Neural progenitor cell (in vitro differentiated cells): ENCODE measurements at regions not wholly inside any gene's neighbourhood (a gene's known extent, or its start where the extent isn't known, plus 50 kb on each side); places are given as distances from the start of the nearest gene placed in this dataset.
A peak's percentile ranks its signal among the peaks of the same experiment; 100 is the strongest.

ENCODE experiments used
- DNase-seq: peaks from one replicate; pipeline ENCODE4 v3.0.0-alpha.2; 2016; ENCODE audit warnings: low spot score
- H2AFZ ChIP-seq: fragments of 200-600 bp; sonication (generic); replicated peaks from 2 replicates; pipeline ENCODE4 v1.6.1; 2016; ENCODE audit warnings: antibody characterized with exemption
- H3F3A ChIP-seq: fragments of 200-600 bp; sonication (generic); 2 replicates; pipeline ENCODE4 v1.6.1; 2016; ENCODE audit warnings: antibody characterized with exemption, low read depth
- H3K27ac ChIP-seq: fragments of 200-600 bp; sonication (generic); 2 replicates; pipeline ENCODE4 v1.5.1; 2016; ENCODE audit warnings: mild to moderate bottlenecking
- H3K27me3 ChIP-seq: fragments of 200-600 bp; sonication (generic); 2 replicates; pipeline ENCODE4 v1.6.1; 2016; ENCODE audit warnings: mild to moderate bottlenecking, moderate library complexity
- H3K36me3 ChIP-seq: fragments of 200-600 bp; sonication (generic); 2 replicates; pipeline ENCODE4 v1.5.1; 2016
- H3K4me1 ChIP-seq: fragments of 200-600 bp; sonication (generic); 2 replicates; pipeline ENCODE4 v1.6.1; 2016; ENCODE audit warnings: mixed run types
- H3K4me2 ChIP-seq: fragments of 200-600 bp; sonication (generic); 2 replicates; pipeline ENCODE4 v1.6.1; 2016
- H3K4me3 ChIP-seq: fragments of 200-600 bp; sonication (generic); 2 replicates; pipeline ENCODE4 v1.5.1; 2016
- H3K79me2 ChIP-seq: fragments of 200-600 bp; sonication (generic); 2 replicates; pipeline ENCODE4 v1.6.1; 2016; ENCODE audit warnings: low read depth
- H3K9ac ChIP-seq: fragments of 200-600 bp; sonication (generic); 2 replicates; pipeline ENCODE4 v1.6.1; 2016
- H3K9me3 ChIP-seq: fragments of 200-600 bp; sonication (generic); 2 replicates; pipeline ENCODE4 v1.5.1; 2016; ENCODE audit warnings: low read depth
- H4K20me1 ChIP-seq: fragments of 200-600 bp; sonication (generic); 2 replicates; pipeline ENCODE4 v1.6.1; 2016; ENCODE audit warnings: low read depth
- H3K27ac Mint-ChIP-seq: 3 replicates; pipeline ENCODE4 v1.8.0; 2021; ENCODE audit warnings: mixed read lengths
- H3K27me3 Mint-ChIP-seq: 2 replicates; pipeline ENCODE4 v1.8.0; 2022; ENCODE audit warnings: low read depth, mild to moderate bottlenecking, inconsistent platforms, moderate library complexity, mixed read lengths; ENCODE audit not compliant: insufficient read depth
- H3K36me3 Mint-ChIP-seq: 3 replicates; pipeline ENCODE4 v1.8.0; 2021; ENCODE audit warnings: mixed read lengths
- H3K4me1 Mint-ChIP-seq: 3 replicates; pipeline ENCODE4 v1.8.0; 2021; ENCODE audit warnings: mixed read lengths
- H3K4me3 Mint-ChIP-seq: 3 replicates; pipeline ENCODE4 v1.8.0; 2021; ENCODE audit warnings: mild to moderate bottlenecking, moderate library complexity, mixed read lengths
- H3K9me3 Mint-ChIP-seq: 3 replicates; pipeline ENCODE4 v1.8.0; 2020; ENCODE audit warnings: mixed read lengths
- EZH2 ChIP-seq: fragments of 200-600 bp; sonication (generic); IDR thresholded peaks from 2 replicates; pipeline ENCODE4 v1.6.1; 2017; ENCODE audit warnings: antibody characterized with exemption, mild to moderate bottlenecking, moderate library complexity
- EZH2phosphoT487 ChIP-seq: fragments of 200-600 bp; sonication (generic); IDR thresholded peaks from 2 replicates; pipeline ENCODE4 v1.6.1; 2017; ENCODE audit warnings: antibody characterized with exemption
- TF ChIP-seq, protein P1 (sequence below): fragments of 200-600 bp; sonication (generic); IDR thresholded peaks from 2 replicates; pipeline ENCODE4 v1.5.1; 2017; ENCODE audit warnings: antibody characterized with exemption, mild to moderate bottlenecking

GRCh38 chr5:158084292-158084691, 225.3 kb upstream of the CLINT1 start:
- Mint-ChIP-seq H3K36me3 (no peaks in the 10 kb centered on the region), H3K27ac (no peak overlapping the region), H3K4me1 (peaks cover 3% of the 10 kb centered on the region), H3K9me3 (no peaks in the 10 kb centered on the region), H3K4me3 (no peak overlapping the region), H3K27me3 (peaks cover 3% of the 10 kb centered on the region)
- H3F3A ChIP-seq, result no peaks in the 10 kb centered on the region
- no peaks in the 10 kb centered on the region for H4K20me1 ChIP-seq
- peaks cover 7% of the 10 kb centered on the region for H3K4me1 ChIP-seq
- no peak for DNase-seq
- H2AFZ ChIP-seq, result no peak overlapping the region
- H3K4me3 ChIP-seq, result no peak overlapping the region
- no peak overlapping the region for H3K27ac ChIP-seq
- H3K27me3 ChIP-seq, result no peaks in the 10 kb centered on the region
- TF ChIP-seq, protein P1, sequence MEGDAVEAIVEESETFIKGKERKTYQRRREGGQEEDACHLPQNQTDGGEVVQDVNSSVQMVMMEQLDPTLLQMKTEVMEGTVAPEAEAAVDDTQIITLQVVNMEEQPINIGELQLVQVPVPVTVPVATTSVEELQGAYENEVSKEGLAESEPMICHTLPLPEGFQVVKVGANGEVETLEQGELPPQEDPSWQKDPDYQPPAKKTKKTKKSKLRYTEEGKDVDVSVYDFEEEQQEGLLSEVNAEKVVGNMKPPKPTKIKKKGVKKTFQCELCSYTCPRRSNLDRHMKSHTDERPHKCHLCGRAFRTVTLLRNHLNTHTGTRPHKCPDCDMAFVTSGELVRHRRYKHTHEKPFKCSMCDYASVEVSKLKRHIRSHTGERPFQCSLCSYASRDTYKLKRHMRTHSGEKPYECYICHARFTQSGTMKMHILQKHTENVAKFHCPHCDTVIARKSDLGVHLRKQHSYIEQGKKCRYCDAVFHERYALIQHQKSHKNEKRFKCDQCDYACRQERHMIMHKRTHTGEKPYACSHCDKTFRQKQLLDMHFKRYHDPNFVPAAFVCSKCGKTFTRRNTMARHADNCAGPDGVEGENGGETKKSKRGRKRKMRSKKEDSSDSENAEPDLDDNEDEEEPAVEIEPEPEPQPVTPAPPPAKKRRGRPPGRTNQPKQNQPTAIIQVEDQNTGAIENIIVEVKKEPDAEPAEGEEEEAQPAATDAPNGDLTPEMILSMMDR, result no peak
- TF ChIP-seq EZH2 (no peak), EZH2phosphoT487 (no peak)
- no peak overlapping the region for H3K4me2 ChIP-seq
- no peak overlapping the region for H3K9ac ChIP-seq
- no peaks in the 10 kb centered on the region for H3K36me3 ChIP-seq
- no peaks in the 10 kb centered on the region for H3K79me2 ChIP-seq
- H3K9me3 ChIP-seq, result no peaks in the 10 kb centered on the region

- H3K4me3 Mint-ChIP-seq, result no peak overlapping the region
- Histone ChIP-seq H3F3A (no peaks in the 10 kb centered on the region), H3K4me3 (no peak overlapping the region), H3K4me1 (peaks cover 7% of the 10 kb centered on the region), H3K36me3 (no peaks in the 10 kb centered on the region), H4K20me1 (no peaks in the 10 kb centered on the region), H3K27ac (no peak overlapping the region), H3K9ac (no peak overlapping the region), H3K9me3 (no peaks in the 10 kb centered on the region), H2AFZ (no peak overlapping the region), H3K27me3 (no peaks in the 10 kb centered on the region), H3K79me2 (no peaks in the 10 kb centered on the region), H3K4me2 (no peak overlapping the region)
- H3K9me3 Mint-ChIP-seq, result no peaks in the 10 kb centered on the region
- TF ChIP-seq, protein P1, result no peak
- TF ChIP-seq EZH2 (no peak), EZH2phosphoT487 (no peak)
- H3K4me1 Mint-ChIP-seq, result peaks cover 3% of the 10 kb centered on the region
- H3K36me3 Mint-ChIP-seq, result no peaks in the 10 kb centered on the region
- no peak for DNase-seq
- no peak overlapping the region for H3K27ac Mint-ChIP-seq
- peaks cover 3% of the 10 kb centered on the region for H3K27me3 Mint-ChIP-seq
These were observed 223.8 kb upstream of the CLINT1 start for GRCh38 chr5:158082696-158083287.

DNA sequence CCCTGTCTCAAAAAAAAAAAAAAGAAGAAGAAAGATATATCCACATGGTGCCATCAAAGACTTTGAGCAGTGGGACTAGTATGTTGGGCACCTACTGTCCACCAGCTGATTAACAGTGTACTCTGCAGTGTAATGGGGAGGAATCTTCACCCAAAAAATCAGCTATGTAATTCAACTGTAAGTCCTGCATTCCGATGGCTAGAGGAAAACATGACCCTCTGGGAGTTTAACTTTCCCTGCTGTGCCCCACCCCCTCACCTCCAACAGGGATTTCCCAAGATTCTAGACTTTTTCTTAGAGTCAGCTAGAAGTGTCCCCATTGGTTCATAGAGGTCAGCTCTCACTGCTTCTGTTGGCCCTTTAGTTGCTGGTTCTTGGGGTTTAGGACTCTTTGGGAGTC, 221.2 kb upstream of the CLINT1 start:
- no peaks in the 10 kb centered on the region for H3K9me3 Mint-ChIP-seq
- Histone ChIP-seq H2AFZ (peak overlapping the region; percentile 30), H3K9me3 (no peaks in the 10 kb centered on the region), H3K27me3 (no peaks in the 10 kb centered on the region), H3K79me2 (no peaks in the 10 kb centered on the region), H4K20me1 (no peaks in the 10 kb centered on the region), H3K27ac (no peak overlapping the region), H3K36me3 (no peaks in the 10 kb centered on the region), H3K4me3 (no peak overlapping the region), H3K4me1 (peaks cover 12% of the 10 kb centered on the region), H3K4me2 (no peak overlapping the region), H3K9ac (no peak overlapping the region), H3F3A (no peaks in the 10 kb centered on the region)
- peaks cover 12% of the 10 kb centered on the region for H3K4me1 Mint-ChIP-seq
- H3K36me3 Mint-ChIP-seq, result no peaks in the 10 kb centered on the region
- no peak overlapping the region for H3K27ac Mint-ChIP-seq
- H3K4me3 Mint-ChIP-seq, result no peak overlapping the region
- peaks cover 2% of the 10 kb centered on the region for H3K27me3 Mint-ChIP-seq
- TF ChIP-seq, protein P1, result no peak
- TF ChIP-seq EZH2, result no peak
- TF ChIP-seq EZH2phosphoT487, result no peak
- peak; percentile 4 for DNase-seq
